ENCODE measurements at regions not wholly inside any gene's neighbourhood (a gene's known extent, or its start where the extent isn't known, plus 50 kb on each side); places are given as distances from the start of the nearest gene placed in this dataset.
A peak's percentile ranks its signal among the peaks of the same experiment; 100 is the strongest.

DNA sequence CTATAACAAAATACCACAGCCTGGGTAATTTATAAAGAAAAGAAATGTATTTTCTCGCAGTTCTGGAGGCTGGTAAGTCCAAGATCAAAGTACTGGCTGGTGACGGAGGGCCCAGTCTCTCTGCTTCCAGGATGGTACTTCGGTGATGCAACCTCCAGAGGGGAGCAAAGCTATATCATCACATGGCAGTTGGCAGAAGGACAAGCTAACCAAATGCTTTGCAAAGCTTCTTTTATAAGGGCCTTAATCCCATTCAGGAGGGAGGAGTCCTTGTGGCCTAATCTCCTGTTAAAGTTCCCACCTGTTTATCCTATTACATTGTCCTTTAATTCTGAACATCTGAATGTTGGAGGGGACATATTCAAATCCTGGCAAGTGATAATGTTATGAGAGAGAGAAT lies 134.1 kb upstream of the SP4 start:
- TF ChIP-seq, protein P1, sequence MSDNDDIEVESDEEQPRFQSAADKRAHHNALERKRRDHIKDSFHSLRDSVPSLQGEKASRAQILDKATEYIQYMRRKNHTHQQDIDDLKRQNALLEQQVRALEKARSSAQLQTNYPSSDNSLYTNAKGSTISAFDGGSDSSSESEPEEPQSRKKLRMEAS (IDR thresholded peaks at IDR 0.05): no peak
- TF ChIP-seq TCF12 (IDR thresholded peaks at IDR 0.05; ENCODE audit: low read depth) (no peak), TEAD4 (IDR thresholded peaks at IDR 0.05) (no peak), CEBPB (IDR thresholded peaks at IDR 0.05) (no peak), NFIC (IDR thresholded peaks at IDR 0.05) (no peak), RAD21 (IDR thresholded peaks at IDR 0.05; ENCODE audit: low read depth) (no peak), YY1 (IDR thresholded peaks at IDR 0.05; ENCODE audit: low read depth) (no peak), ZBTB7A (IDR thresholded peaks at IDR 0.05; ENCODE audit: low read depth) (no peak), CREB1 (IDR thresholded peaks at IDR 0.05; ENCODE audit: low read depth) (no peak), EGR1 (IDR thresholded peaks at IDR 0.05) (no peak)

DNA sequence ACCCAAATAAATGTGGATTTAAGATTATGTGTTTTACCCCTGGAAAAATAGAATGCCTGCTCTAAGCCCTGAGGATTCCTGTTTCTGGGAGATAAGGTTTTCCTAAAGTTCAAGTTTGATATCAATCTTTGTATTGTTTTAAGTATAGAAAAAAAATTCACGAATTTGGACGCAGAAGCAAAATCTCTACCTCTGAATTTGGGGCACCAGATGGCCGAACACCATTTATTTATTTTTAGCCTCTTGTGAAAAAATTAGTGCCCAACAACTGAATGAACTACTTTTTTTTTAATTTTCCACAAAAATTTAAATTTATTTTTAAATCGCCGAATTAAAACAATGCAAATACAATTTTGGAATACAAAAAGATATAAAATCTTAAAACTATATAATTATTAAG lies 128.1 kb upstream of the SP4 start:
- no peak for TF ChIP-seq TEAD4 (IDR thresholded peaks at IDR 0.05)
- TF ChIP-seq CEBPB (IDR thresholded peaks at IDR 0.05): no peak
- no peak for TF ChIP-seq NFIC (IDR thresholded peaks at IDR 0.05)
- TF ChIP-seq, protein P1 (IDR thresholded peaks at IDR 0.05): no peak
- TF ChIP-seq, protein P2, sequence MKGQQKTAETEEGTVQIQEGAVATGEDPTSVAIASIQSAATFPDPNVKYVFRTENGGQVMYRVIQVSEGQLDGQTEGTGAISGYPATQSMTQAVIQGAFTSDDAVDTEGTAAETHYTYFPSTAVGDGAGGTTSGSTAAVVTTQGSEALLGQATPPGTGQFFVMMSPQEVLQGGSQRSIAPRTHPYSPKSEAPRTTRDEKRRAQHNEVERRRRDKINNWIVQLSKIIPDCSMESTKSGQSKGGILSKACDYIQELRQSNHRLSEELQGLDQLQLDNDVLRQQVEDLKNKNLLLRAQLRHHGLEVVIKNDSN (IDR thresholded peaks at IDR 0.05): no peak
- no peak for TF ChIP-seq CREB1 (IDR thresholded peaks at IDR 0.05; ENCODE audit: low read depth)
- no peak for TF ChIP-seq TAF1 (IDR thresholded peaks at IDR 0.05; ENCODE audit: low read depth)
- no peak for TF ChIP-seq ZBTB7A (IDR thresholded peaks at IDR 0.05; ENCODE audit: low read depth)
- no peak for TF ChIP-seq RAD21 (IDR thresholded peaks at IDR 0.05; ENCODE audit: low read depth)
- TF ChIP-seq EP300 (IDR thresholded peaks at IDR 0.05; ENCODE audit: borderline replicate concordance): no peak
- TF ChIP-seq TCF12 (IDR thresholded peaks at IDR 0.05; ENCODE audit: low read depth): no peak

DNA sequence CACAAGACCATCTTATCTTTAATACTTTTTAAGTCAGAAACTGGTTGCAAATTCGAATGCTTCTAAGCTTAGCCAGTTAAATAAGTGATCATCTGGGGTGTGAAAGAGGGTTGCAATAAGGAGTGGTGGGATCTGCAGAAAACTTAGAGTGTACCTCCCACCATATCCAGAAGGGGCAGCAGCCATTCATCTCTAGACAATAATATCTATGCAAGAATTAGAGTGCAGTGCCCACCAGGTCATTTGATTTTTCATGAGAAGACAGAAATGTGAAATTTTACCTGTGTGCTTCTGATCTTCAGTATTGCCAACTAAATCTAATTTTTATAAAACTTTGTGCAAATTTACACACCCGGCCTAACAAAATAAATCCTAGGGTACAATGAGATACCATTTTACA lies 127.2 kb upstream of the SP4 start:
- no peak for TF ChIP-seq TCF12 (IDR thresholded peaks at IDR 0.05; ENCODE audit: low read depth)
- peak; percentile 43 for TF ChIP-seq RAD21 (IDR thresholded peaks at IDR 0.05; ENCODE audit: low read depth)
- TF ChIP-seq, protein P2 (IDR thresholded peaks at IDR 0.05): no peak

DNA sequence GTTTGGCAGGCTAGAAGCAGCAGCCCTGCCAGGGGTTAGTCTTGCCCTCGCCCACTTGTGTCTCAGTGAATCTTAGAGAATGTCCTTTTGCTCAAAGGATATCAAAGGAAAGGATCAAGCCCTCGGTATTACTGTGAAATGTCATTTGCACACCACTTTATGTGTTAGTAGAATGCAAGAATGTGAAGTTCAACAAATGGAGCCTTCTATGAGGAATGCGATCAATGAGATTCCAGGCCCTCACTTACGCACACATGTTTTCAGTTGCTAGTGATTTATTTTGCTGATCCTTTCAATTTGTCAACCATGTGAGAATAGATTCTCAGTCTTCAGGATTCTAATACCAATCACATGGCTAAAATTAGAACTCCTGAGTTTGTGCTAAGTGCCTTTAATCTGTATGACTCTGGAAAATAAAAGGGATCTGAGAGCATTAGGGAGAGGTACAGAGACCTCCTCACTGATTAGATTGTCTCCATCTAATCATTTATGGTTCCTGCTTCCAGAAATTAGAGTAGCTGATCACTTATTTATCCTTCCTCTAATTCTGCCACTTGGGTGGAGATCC lies 123.0 kb upstream of the SP4 start:
- TF ChIP-seq, protein P2 (IDR thresholded peaks at IDR 0.05): no peak

DNA sequence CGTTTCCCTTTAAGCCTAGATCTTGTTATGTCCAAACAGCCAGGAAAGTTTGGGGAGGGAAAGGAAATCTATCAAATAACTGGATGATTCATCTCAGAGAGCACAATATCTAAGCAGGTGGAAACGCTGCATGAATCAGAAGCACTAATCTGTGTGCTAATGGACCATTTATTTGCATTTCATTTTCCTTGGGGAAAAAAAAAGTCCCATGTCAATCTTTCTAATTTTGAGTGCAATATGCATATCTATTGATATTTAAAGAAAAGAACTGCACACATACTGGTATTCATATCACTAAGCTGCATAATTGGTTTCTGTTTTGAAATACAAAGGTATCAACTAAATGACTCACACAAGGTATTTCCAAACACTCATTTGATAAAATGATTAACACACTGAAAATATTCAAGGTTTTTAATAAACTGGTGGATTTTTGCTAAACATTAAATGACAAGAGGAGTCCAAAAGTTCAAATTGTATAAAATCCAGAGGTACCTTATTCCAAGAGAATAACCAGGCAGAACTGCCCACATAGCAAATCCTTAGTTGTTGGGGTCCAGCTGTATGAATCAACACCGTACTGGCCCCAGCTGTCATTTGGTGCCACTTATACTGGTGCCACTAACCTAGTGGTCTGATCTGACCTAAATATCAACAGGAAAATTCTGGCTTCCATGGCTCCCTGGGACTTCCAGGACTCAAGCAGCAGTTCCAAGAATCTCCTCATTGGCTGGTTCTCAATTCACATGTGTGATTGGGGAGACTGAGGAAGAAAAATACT lies 122.2 kb upstream of the SP4 start:
- TF ChIP-seq CEBPB (IDR thresholded peaks at IDR 0.05) (no peak), FOXM1 (IDR thresholded peaks at IDR 0.05; ENCODE audit: borderline replicate concordance, low read depth) (no peak), EP300 (IDR thresholded peaks at IDR 0.05; ENCODE audit: borderline replicate concordance) (no peak), TEAD4 (IDR thresholded peaks at IDR 0.05) (no peak), TCF12 (IDR thresholded peaks at IDR 0.05; ENCODE audit: low read depth) (no peak), ZBTB7A (IDR thresholded peaks at IDR 0.05; ENCODE audit: low read depth) (no peak), YY1 (IDR thresholded peaks at IDR 0.05; ENCODE audit: low read depth) (no peak)
- TF ChIP-seq, protein P3, sequence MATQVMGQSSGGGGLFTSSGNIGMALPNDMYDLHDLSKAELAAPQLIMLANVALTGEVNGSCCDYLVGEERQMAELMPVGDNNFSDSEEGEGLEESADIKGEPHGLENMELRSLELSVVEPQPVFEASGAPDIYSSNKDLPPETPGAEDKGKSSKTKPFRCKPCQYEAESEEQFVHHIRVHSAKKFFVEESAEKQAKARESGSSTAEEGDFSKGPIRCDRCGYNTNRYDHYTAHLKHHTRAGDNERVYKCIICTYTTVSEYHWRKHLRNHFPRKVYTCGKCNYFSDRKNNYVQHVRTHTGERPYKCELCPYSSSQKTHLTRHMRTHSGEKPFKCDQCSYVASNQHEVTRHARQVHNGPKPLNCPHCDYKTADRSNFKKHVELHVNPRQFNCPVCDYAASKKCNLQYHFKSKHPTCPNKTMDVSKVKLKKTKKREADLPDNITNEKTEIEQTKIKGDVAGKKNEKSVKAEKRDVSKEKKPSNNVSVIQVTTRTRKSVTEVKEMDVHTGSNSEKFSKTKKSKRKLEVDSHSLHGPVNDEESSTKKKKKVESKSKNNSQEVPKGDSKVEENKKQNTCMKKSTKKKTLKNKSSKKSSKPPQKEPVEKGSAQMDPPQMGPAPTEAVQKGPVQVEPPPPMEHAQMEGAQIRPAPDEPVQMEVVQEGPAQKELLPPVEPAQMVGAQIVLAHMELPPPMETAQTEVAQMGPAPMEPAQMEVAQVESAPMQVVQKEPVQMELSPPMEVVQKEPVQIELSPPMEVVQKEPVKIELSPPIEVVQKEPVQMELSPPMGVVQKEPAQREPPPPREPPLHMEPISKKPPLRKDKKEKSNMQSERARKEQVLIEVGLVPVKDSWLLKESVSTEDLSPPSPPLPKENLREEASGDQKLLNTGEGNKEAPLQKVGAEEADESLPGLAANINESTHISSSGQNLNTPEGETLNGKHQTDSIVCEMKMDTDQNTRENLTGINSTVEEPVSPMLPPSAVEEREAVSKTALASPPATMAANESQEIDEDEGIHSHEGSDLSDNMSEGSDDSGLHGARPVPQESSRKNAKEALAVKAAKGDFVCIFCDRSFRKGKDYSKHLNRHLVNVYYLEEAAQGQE (IDR thresholded peaks at IDR 0.05; ENCODE audit: low read depth): no peak

DNA sequence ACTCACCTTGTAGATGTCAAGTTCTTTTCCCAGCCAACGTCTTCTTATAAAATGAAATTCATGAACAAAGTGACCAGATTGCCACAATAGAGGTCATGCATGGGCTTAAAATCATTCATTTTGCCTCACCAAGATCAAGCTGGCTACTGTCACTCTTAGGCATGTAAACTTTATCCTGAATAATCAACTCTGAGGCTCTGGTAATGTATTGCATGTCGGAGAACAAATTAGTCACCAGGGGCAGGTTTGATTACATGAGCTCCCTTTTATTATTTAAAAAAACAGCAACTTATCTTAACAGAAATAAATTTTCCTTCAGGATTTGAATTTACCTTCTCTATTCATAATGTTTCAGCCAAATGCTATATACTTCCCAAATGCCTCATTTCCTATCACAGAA lies 112.9 kb upstream of the SP4 start:
- no peak for TF ChIP-seq NFIC (IDR thresholded peaks at IDR 0.05)
- TF ChIP-seq EGR1 (IDR thresholded peaks at IDR 0.05): no peak
- TF ChIP-seq YY1 (IDR thresholded peaks at IDR 0.05; ENCODE audit: low read depth): no peak
- no peak for TF ChIP-seq CREB1 (IDR thresholded peaks at IDR 0.05; ENCODE audit: low read depth)
- no peak for TF ChIP-seq ZBTB7A (IDR thresholded peaks at IDR 0.05; ENCODE audit: low read depth)
- TF ChIP-seq, protein P2 (IDR thresholded peaks at IDR 0.05): no peak
- no peak for TF ChIP-seq TCF12 (IDR thresholded peaks at IDR 0.05; ENCODE audit: low read depth)
- TF ChIP-seq, protein P1 (IDR thresholded peaks at IDR 0.05): no peak
- TF ChIP-seq TAF1 (IDR thresholded peaks at IDR 0.05; ENCODE audit: low read depth): no peak
- TF ChIP-seq EP300 (IDR thresholded peaks at IDR 0.05; ENCODE audit: borderline replicate concordance): no peak
- TF ChIP-seq FOXM1 (IDR thresholded peaks at IDR 0.05; ENCODE audit: borderline replicate concordance, low read depth): no peak
- TF ChIP-seq CEBPB (IDR thresholded peaks at IDR 0.05): no peak
- no peak for TF ChIP-seq TEAD4 (IDR thresholded peaks at IDR 0.05)
- TF ChIP-seq, protein P3 (IDR thresholded peaks at IDR 0.05; ENCODE audit: low read depth): no peak
- TF ChIP-seq RAD21 (IDR thresholded peaks at IDR 0.05; ENCODE audit: low read depth): no peak
